GM19395 (cell line): ENCODE measurements at regions not wholly inside any gene's neighbourhood (a gene's known extent, or its start where the extent isn't known, plus 50 kb on each side); places are given as distances from the start of the nearest gene placed in this dataset.
"Not testable (repeated sequence)": the region's sequence is repeated elsewhere in the genome, so short reads cannot be mapped to it uniquely, and the experiment has no call there.

Experiments
- ATAC-seq: cut with Tn5 transposase; IDR thresholded peaks from one replicate; pipeline ENCODE4 v1.9.1; 2021; ENCODE audit warnings: mild to moderate bottlenecking, moderate library complexity; ENCODE audit not compliant: unreplicated experiment

DNA sequence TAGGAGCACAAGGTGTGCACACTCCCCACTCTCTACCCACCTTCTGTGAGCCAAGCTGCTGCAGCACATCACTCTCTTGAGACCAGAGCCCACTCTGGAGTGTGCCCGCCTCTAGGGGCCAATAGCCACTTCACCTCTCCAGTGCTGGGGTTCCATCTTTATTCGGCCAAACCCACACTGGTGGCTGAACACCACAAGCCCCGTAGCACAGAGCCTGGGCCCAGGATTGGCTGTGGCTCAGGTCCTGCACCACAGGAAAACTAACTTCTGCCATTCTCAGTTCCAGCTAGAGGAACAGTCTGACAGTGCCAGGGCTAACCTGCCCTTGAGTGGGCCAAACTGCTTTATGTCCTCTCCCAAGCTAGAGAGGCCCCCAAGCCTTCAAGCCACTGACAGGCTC lies 111.0 kb upstream of the TOX3 start:
- ATAC-seq: no peak

GRCh38 chr16:52655916-52656315 lies 109.0 kb upstream of the TOX3 start:
- not testable (repeated sequence) for ATAC-seq

GRCh38 chr16:52655156-52655555 lies 108.2 kb upstream of the TOX3 start:
- not testable (repeated sequence) for ATAC-seq

DNA sequence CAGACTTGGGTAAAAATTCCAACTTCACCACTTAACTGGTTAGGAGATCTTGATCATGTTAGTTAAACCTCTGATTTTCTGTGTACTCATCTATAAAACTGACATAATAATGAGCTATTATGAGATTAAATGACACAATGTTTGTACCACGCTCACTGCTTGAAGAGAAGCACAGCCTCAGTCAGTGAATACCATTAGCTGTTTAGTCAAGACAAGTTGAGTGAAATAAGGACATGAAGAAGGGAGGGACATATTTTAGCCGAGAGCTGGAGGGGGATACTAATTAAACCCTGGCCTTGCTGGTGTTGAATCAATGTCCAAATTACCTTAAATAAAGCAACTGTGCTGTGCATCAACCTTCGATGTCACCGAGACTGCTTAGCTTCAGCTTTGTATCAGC lies 105.1 kb upstream of the TOX3 start:
- ATAC-seq: no peak

GRCh38 chr16:52650789-52651188 lies 103.8 kb upstream of the TOX3 start:
- no peak for ATAC-seq

GRCh38 chr16:52650318-52650717 lies 103.4 kb upstream of the TOX3 start:
- no peak for ATAC-seq

DNA sequence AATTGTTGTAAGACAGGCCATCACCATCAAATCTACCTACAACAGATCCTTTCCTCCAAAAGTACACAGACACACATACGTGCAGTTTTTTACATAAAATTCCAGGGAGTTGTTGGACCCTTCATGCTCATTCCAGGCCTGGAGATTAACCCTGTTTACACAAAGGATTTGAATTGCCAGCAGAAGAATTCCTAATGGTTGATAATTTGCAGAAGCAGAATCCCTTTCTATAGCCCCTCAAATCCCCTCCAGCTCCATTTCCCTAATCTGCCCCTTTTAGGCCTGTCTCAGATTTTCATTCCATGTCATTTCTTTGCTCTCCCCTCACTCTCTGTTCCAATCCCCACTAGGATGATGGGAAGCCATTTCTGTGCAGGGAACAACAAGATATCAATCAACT lies 102.9 kb upstream of the TOX3 start:
- ATAC-seq: no peak

DNA sequence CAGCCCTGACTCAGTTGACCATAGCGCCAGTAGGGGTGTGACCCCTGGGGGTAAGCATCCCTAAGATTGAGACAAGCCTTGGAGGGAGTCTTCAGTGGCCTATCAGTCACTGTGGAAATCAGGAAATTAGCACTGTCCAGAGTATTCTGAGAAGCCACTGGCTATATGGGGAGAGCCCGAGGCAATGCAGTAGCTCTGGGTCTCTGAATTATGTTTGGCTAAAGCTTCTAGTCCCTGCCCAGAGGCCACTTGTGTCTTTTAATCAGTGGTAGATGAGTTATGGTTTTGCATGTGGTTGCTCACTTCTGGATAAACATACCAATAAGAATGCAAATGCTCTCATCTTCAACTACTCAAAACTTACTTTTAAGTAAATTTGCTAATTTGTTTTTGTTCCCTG lies 100.6 kb upstream of the TOX3 start:
- ATAC-seq: no peak

- ATAC-seq: no peak
Measured at GRCh38 chr16:52643006-52643405, 96.1 kb upstream of the TOX3 start.

- ATAC-seq: no peak
Measured at GRCh38 chr16:52634528-52634927, 87.6 kb upstream of the TOX3 start.

DNA sequence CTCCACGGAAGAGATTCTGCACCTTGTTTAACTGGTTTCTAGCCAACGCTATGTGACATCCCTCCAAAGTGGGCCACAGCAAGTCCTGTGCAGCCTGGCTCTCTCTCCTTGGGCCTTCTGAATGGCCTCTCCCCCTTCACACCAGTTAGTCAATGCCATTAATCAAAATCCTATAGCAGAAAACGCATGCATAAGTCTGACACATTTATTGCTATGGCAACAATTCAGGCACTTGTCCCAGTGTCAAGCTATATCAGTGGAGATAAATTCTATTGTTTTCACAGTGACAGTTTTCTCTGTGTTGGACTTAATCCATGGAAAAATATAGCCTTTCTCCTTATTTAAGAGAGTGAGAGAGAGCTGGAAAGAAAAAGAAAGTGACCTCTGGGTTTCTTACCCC lies 87.2 kb upstream of the TOX3 start:
- no peak for ATAC-seq

GRCh38 chr16:52633230-52633629 lies 86.3 kb upstream of the TOX3 start:
- no peak for ATAC-seq

GRCh38 chr16:52631711-52632110 lies 84.8 kb upstream of the TOX3 start:
- ATAC-seq: no peak

DNA sequence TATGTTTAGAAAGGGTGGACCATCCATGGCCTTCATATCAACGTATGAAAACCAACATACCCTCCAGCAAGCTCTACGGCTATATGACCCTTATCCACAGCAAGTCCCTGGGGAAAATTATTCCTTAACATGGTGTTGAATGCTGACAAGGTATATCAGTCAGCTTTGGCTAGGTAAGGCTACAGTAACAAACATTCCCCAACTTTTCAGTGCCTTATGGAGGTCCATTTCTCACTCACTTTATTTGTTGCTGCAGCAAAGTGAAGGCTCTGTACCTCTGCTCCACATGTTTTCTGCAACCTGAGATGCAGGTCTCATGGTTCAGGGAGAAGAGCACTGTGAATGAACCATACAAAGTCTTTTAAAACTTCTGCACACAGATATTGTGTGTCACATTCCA lies 83.8 kb upstream of the TOX3 start:
- no peak for ATAC-seq

DNA sequence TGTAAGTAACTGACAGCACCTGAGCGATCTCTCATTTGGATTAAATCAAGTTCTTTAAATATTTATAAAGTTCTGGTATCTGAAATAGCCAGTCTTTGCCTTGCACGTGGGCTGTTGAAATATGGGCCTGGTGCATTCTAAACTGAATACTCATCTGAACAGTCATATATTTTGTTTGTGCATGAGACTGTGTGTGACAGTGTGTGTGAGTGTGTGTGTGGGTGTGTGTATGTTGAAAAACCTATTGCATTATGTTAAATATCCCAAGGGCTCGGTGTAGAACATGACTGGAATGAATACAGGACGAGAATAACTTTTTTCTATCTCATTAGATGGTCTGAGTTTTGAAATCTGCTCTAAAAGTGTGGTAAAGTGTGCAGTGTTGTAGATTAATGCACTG lies 82.4 kb upstream of the TOX3 start:
- ATAC-seq: no peak

DNA sequence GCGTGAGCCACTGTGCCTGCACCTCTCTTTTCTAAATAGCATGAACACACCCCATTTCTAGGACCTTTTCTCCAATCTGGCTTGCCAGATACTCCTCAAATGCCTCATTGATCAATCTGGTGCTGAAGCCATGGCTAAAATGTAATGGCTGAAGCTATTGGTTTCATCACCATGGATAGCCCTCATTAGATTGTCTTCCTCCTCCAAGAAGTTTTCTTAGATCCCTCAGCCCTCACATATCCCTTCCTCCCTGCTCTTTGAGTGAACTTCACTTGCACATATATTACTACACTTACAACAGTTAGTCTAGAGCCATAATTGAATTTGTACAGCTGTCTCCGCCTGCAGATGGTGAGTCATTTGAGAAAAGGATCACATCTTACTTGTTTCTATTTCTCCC lies 77.9 kb upstream of the TOX3 start:
- ATAC-seq: no peak

DNA sequence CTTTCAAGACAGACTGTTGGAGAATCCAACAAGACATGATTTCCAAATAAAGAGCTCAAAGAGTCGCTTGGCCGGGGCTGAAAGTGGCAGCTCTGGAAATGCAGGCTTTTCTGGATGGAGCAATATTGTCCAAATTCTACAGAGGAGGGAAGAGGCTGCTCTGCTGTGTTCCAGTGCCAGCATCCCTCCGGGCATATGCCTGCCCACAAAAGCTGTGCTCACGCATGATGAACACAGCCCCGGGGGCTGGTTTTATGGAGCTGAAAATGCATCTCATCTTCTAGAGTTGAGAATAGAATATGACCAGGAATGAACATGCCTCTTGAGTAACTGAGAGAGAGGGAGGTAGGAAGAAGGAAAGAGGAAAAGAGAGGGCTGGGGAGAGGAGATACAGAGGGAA lies 74.7 kb upstream of the TOX3 start:
- no peak for ATAC-seq

GRCh38 chr16:52618753-52619497 lies 72.0 kb upstream of the TOX3 start:
- no peak for ATAC-seq

DNA sequence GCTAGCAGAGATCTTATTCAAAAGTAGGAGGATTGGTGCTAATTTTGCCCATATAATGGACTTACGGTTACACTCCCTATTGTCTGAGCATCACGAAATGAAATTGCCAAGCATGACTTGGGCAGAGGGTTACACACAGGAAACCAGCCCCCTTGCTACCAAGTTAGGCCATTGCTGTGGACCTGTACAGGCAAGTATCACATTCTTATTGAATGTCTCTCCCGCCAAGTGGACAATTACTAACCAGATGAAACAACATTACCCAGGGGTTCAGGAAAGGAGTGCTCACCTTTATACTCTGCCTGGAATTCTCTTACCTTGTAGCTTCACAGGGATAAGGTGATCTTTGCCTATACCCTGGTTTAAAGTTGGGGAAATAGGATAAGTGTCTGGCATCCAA lies 70.6 kb upstream of the TOX3 start:
- ATAC-seq: no peak

DNA sequence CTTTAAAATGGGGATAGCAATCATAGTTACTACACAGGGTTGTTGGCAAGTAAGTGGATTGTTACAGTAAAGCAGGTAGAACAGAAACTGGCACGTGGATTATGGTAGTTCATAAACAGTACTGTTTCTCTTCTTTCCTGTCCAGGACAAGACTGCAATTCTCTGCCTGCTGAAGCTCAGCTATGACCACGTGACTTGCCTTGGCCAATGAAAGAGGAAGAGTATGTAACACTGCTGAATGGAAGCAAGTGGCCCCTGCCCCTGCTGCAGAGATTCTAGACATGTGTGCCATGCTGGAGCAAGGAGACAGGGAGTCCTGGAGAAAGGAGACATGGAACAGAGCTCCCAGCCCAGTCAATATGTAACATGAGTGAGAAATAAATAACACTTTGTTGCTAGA lies 66.6 kb upstream of the TOX3 start:
- ATAC-seq: no peak

GRCh38 chr16:52611817-52612673 lies 65.1 kb upstream of the TOX3 start:
- no peak for ATAC-seq

GRCh38 chr16:52603015-52603414 lies 56.1 kb upstream of the TOX3 start:
- ATAC-seq: no peak
